ENCODE measurements at regions not wholly inside any gene's neighbourhood (a gene's known extent, or its start where the extent isn't known, plus 50 kb on each side); places are given as distances from the start of the nearest gene placed in this dataset.

GRCh38 chr13:44197791-44198770 is 175.5 kb upstream of the SERP2 start:
- Histone ChIP-seq H2BK20ac (ENCODE audit: low read depth, low read length, poor library complexity, severe bottlenecking) (no peak overlapping the region), H3K18ac (ENCODE audit: insufficient read length, low read depth, low read length) (no peak overlapping the region), H3K4ac (ENCODE audit: low read depth, low read length) (no peak overlapping the region), H3K23ac (ENCODE audit: insufficient read length, low read depth, low read length) (no peak overlapping the region), H3K4me1 (ENCODE audit: insufficient read depth, low read length) (no peaks in the 10 kb centered on the region), H4K91ac (ENCODE audit: insufficient read length, low read depth, low read length) (no peak overlapping the region), H4K8ac (replicated peaks; ENCODE audit: insufficient read length, low read depth, low read length) (no peak overlapping the region), H3K23me2 (ENCODE audit: insufficient read length, low read depth, low read length, poor library complexity, severe bottlenecking) (no peaks in the 10 kb centered on the region), H3K27me3 (ENCODE audit: insufficient read depth, low read length) (no peaks in the 10 kb centered on the region), H3K79me2 (ENCODE audit: insufficient read depth, low read length) (no peaks in the 10 kb centered on the region), H3K14ac (ENCODE audit: insufficient read depth, low read length) (no peak overlapping the region), H3T11ph (ENCODE audit: low read length) (no peak overlapping the region), H3K27ac (ENCODE audit: insufficient read length, low read depth, low read length) (no peak overlapping the region), H3K79me1 (ENCODE audit: insufficient read depth, low read depth, low read length, poor library complexity, severe bottlenecking) (no peaks in the 10 kb centered on the region), H2BK120ac (ENCODE audit: low read depth, low read length, poor library complexity, severe bottlenecking) (no peak overlapping the region), H3K9me3 (ENCODE audit: control insufficient read depth, low read depth, low read length) (no peaks in the 10 kb centered on the region), H4K20me1 (ENCODE audit: control insufficient read depth, insufficient read depth, insufficient read length) (no peaks in the 10 kb centered on the region), H3K9ac (ENCODE audit: extremely low read depth, insufficient read length, low read length) (no peak overlapping the region), H3K4me2 (ENCODE audit: insufficient read depth, insufficient read length, low read length) (no peak overlapping the region), H2AK5ac (ENCODE audit: insufficient read length, low read length) (no peak overlapping the region), H2BK15ac (ENCODE audit: low read depth, low read length) (no peak overlapping the region), H3K56ac (ENCODE audit: insufficient read length, low read depth, low read length) (no peak overlapping the region), H4K5ac (ENCODE audit: insufficient read length, low read depth, low read length) (no peak overlapping the region), H2AFZ (ENCODE audit: low read length) (no peak overlapping the region), H2BK5ac (ENCODE audit: insufficient read length, low read length) (no peak overlapping the region), H2BK12ac (ENCODE audit: insufficient read length, low read depth, low read length) (no peak overlapping the region)
- Mint-ChIP-seq H3K4me1 (no peaks in the 10 kb centered on the region), H3K36me3 (ENCODE audit: insufficient read depth in 1 of 3, low read depth in 3 of 3) (no peaks in the 10 kb centered on the region), H3K27me3 (ENCODE audit: low read depth) (peaks cover 5% of the 10 kb centered on the region), H3K4me3 (no peak overlapping the region), H3K27ac (no peak overlapping the region), H3K9me3 (no peaks in the 10 kb centered on the region)
- DNase-seq = no peak
- WGBS (ENCODE audit: extremely low coverage, insufficient read length, low lambda C conversion rate) = no CpG with 5 or more reads among the region's 1 CpG
- no peak for TF ChIP-seq CTCF (conservative IDR thresholded peaks at IDR 0.05)

Measured in H9 (cell line).